HG03469 (cell line): ENCODE measurements at regions not wholly inside any gene's neighbourhood (a gene's known extent, or its start where the extent isn't known, plus 50 kb on each side); places are given as distances from the start of the nearest gene placed in this dataset.
"Not testable (repeated sequence)": the region's sequence is repeated elsewhere in the genome, so short reads cannot be mapped to it uniquely, and the experiment has no call there.

Experiments
- ATAC-seq: cut with Tn5 transposase; IDR thresholded peaks from one replicate; pipeline ENCODE4 v1.9.1; 2021; ENCODE audit warnings: mild to moderate bottlenecking, moderate library complexity, moderate number of reproducible peaks; ENCODE audit not compliant: unreplicated experiment

GRCh38 chr2:184993746-184994145 is 395.4 kb downstream of the ZNF804A start:
- no peak for ATAC-seq

- no peak for ATAC-seq
Measured at GRCh38 chr2:185006481-185006880, 408.2 kb downstream of the ZNF804A start.

- ATAC-seq = no peak
Measured at GRCh38 chr2:185012643-185013042, 414.3 kb downstream of the ZNF804A start.

GRCh38 chr2:185014076-185014475 is 415.7 kb downstream of the ZNF804A start:
- no peak for ATAC-seq

DNA sequence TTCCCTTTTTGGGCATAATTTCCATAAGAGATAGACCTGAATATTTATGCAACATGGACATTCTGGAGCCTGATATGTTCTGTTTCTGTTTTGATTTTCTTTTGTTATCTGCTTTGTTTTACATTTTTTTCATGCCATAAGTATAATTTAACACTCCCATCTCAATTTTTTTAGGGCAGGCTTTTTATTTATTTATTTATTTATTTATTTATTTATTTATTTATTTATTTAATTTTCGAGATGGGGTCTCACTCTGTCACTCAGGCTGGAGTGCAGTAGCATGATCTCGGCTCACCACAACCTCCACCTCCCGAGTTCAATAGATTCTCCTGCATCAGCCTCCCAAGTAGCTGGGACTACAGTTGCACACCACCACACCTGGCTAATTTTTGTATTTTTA is 427.6 kb downstream of the ZNF804A start:
- not testable (repeated sequence) for ATAC-seq

DNA sequence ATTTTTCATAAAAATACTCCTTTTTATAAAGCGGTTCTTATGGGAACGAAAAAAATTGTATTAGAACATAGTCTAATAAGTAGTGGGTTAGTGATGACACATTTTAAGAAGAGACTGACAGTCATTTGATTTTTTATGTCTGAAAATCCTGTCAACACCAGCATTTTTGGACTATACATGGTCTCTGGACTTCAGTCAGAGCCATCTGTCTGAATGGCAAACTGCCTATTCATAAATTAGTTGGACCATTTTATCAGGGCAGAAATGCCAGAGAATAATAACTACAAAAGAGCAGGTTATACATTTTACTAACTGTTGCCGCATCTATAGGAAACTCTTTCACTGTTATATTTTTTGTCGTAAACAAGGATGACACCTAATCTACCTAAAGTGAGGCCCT is 437.6 kb downstream of the ZNF804A start:
- no peak for ATAC-seq

DNA sequence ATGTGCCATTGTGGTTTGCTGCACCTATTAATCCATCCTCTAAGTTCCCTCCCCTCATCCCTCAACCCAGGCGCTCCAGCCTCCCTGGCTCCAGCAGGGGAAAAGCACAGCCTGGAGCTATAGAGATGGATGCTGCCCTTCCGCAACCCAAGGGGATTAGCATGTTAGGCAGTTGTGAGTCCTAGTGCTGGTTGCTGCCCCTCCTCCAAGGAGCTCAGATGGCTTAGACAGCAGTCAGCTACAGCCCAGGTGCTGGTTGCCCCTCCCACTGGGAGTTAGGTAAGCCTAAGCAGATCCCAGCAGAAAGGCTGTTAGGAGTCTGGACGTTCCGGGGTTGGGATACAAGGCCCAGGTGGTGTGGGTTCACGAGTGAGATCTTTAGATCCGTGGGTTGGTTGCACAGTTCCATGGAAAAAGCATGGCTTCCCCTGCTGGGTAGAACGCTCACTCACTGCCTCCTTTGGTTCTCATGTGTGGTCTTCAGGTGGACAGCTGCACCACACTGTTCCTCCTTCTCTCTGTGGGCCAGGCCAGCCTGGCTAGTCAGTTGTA is 446.1 kb downstream of the ZNF804A start:
- no peak for ATAC-seq

GRCh38 chr2:185050804-185051203 is 452.5 kb downstream of the ZNF804A start:
- ATAC-seq = no peak

GRCh38 chr2:185063761-185064160 is 465.4 kb downstream of the ZNF804A start:
- no peak for ATAC-seq

- no peak for ATAC-seq
Measured at GRCh38 chr2:185066128-185066527, 467.8 kb downstream of the ZNF804A start.

GRCh38 chr2:185069107-185069506 is 470.8 kb downstream of the ZNF804A start:
- ATAC-seq = no peak

GRCh38 chr2:185074156-185074555 is 475.8 kb downstream of the ZNF804A start:
- no peak for ATAC-seq

DNA sequence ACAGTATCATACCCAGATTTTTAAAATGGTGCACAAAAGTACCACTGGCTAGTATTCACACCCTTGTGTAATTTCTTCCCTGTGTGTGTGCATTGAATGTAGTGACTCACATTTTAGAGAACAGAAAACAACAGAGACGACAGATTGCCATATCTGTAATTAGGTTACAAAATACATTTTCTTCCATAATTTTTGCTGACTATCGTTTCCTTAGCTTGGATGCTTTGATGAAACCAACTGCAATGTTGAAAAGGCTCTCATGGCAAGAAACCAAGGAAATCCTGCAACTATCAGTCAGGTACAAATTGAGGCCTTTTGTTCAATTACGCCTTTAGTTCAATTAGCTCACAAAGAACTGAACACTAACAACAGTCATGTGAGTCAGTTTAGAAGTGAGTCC is 484.4 kb downstream of the ZNF804A start:
- no peak for ATAC-seq

GRCh38 chr2:185108588-185108987 is 510.3 kb downstream of the ZNF804A start:
- no peak for ATAC-seq

- no peak for ATAC-seq
Measured at GRCh38 chr2:185127412-185127811, 529.1 kb downstream of the ZNF804A start.

- no peak for ATAC-seq
Measured at GRCh38 chr2:185128346-185128745, 530.0 kb downstream of the ZNF804A start.

- no peak for ATAC-seq
Measured at GRCh38 chr2:185128996-185129395, 530.7 kb downstream of the ZNF804A start.

DNA sequence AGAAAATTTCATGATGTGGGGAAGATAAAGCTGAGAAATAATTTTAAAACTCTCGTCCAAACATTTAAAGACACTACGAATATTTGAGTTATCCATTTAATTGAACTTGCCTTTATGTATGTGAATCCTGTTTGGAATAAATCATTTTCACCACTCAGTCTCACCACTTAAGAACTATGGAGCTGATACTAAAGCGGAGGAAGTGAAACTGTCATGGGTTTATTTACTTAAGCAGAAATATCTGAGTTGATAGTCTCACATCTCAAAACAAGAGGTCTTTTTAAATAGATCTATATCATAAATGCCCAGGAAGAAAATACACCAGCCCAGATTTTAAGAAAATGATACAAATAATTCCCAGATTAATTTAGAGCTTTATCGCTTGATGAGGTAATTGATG is 532.4 kb downstream of the ZNF804A start:
- ATAC-seq = no peak

- no peak for ATAC-seq
Measured at GRCh38 chr2:185132501-185133041, 534.2 kb downstream of the ZNF804A start.

DNA sequence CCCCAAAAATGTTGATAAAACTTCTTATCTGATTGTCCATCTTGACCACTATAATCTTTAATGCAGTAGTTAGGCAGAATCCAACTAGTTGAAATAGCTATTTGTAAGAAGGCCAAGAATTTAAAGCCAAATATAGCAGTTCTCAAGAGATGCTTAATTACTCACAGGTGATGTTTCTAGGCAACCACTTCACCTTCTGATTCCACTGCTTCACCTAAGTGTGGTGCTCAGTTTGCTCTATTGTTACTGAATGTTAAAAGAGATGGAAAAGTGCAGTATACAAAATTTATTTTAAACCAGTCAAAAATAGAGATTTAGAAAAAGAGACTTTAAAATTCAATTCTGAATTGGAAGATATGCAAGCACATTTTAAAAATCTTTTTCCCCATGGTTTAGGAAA is 539.4 kb downstream of the ZNF804A start:
- no peak for ATAC-seq

DNA sequence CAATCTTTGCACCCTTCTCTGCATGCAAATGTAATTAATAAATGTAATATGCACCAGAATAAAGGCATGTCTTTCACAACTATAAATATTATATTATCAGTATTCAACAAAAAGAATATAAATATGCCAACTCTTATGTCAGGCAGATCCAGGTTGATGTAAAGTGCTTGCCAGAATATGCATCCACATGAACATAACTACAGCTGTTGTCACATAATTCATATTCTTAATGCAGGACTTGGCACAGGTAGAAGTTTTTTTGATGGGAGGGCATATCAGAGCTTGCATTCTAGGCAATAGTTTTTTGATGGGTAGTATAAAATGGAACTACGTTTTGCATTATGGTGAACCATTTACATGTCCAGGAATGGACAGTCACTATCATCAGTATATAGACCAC is 544.3 kb downstream of the ZNF804A start:
- ATAC-seq = no peak

- ATAC-seq = no peak
Measured at GRCh38 chr2:185144159-185144919, 546.0 kb downstream of the ZNF804A start.
